HL-60 (cell line): ENCODE measurements at regions not wholly inside any gene's neighbourhood (a gene's known extent, or its start where the extent isn't known, plus 50 kb on each side); places are given as distances from the start of the nearest gene placed in this dataset.

Experiments
- DNase-seq, 2 experiments: peaks; one replicate each; pipeline ENCODE4 v3.0.0-alpha.2; 2010 to 2020; ENCODE audit warnings: low read depth in 1 of 2, low spot score in 1 of 2
- H3K27ac ChIP-seq: fragments of 250-450 bp; sonication (Bioruptor Pico); replicated peaks from 2 replicates; pipeline ENCODE4 v1.5.1; 2020; ENCODE audit warnings: mild to moderate bottlenecking, moderate library complexity
- H3K27me3 ChIP-seq: fragments of 250-450 bp; sonication (Bioruptor Pico); 2 replicates; pipeline ENCODE4 v1.5.1; 2021; ENCODE audit warnings: mild to moderate bottlenecking, moderate library complexity; ENCODE audit not compliant: insufficient read depth, poor library complexity, severe bottlenecking
- H3K4me3 ChIP-seq: replicated peaks from 2 replicates; pipeline ENCODE4 v1.5.1; 2011; ENCODE audit warnings: mild to moderate bottlenecking, control low read depth, low read length; ENCODE audit not compliant: insufficient read depth
- GABPA ChIP-seq: IDR thresholded peaks from 2 replicates; pipeline ENCODE4 v1.6.1; 2012; ENCODE audit warnings: low read depth
- POLR2AphosphoS5 ChIP-seq: IDR thresholded peaks from 2 replicates; pipeline ENCODE4 v1.6.1; 2012; ENCODE audit warnings: low read depth
- SPI1 ChIP-seq: IDR thresholded peaks from 2 replicates; pipeline ENCODE4 v1.6.1; 2012; ENCODE audit warnings: low read depth, mild to moderate bottlenecking, borderline replicate concordance
- TF ChIP-seq, protein P1 (sequence below): IDR thresholded peaks from 2 replicates; pipeline ENCODE4 v1.6.1; 2012; ENCODE audit warnings: low read depth; ENCODE audit not compliant: insufficient replicate concordance
- TF ChIP-seq, protein P2 (sequence below): IDR thresholded peaks from one replicate; pipeline ENCODE4 v1.5.1; 2011; ENCODE audit warnings: low read length, control low read depth, inconsistent platforms; ENCODE audit not compliant: insufficient read depth

DNA sequence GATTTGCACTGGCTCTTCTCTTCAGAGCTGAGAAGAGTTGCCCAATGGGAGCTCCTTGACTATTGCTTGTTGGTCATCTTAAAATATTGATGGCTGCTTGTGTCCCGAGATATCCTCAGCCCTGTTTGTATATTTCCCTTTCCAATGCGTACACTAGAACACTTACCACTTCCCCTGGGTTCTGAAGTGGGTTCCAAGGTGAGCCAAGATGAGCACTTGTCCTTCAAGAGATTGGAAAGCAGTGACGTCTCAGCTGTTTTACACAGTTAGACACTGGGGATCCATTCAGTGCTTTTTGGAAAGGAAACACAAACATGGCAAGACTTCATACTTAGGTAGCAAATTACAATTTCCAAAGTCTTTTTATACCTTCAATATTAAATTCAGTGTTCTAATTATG is 716.4 kb upstream of the CITED2 start:
- no peaks in the 10 kb centered on the region for H3K27me3 ChIP-seq
- TF ChIP-seq, protein P1, sequence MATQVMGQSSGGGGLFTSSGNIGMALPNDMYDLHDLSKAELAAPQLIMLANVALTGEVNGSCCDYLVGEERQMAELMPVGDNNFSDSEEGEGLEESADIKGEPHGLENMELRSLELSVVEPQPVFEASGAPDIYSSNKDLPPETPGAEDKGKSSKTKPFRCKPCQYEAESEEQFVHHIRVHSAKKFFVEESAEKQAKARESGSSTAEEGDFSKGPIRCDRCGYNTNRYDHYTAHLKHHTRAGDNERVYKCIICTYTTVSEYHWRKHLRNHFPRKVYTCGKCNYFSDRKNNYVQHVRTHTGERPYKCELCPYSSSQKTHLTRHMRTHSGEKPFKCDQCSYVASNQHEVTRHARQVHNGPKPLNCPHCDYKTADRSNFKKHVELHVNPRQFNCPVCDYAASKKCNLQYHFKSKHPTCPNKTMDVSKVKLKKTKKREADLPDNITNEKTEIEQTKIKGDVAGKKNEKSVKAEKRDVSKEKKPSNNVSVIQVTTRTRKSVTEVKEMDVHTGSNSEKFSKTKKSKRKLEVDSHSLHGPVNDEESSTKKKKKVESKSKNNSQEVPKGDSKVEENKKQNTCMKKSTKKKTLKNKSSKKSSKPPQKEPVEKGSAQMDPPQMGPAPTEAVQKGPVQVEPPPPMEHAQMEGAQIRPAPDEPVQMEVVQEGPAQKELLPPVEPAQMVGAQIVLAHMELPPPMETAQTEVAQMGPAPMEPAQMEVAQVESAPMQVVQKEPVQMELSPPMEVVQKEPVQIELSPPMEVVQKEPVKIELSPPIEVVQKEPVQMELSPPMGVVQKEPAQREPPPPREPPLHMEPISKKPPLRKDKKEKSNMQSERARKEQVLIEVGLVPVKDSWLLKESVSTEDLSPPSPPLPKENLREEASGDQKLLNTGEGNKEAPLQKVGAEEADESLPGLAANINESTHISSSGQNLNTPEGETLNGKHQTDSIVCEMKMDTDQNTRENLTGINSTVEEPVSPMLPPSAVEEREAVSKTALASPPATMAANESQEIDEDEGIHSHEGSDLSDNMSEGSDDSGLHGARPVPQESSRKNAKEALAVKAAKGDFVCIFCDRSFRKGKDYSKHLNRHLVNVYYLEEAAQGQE, result no peak
- TF ChIP-seq SPI1 (no peak), GABPA (no peak), POLR2AphosphoS5 (no peak)
- TF ChIP-seq, protein P2, sequence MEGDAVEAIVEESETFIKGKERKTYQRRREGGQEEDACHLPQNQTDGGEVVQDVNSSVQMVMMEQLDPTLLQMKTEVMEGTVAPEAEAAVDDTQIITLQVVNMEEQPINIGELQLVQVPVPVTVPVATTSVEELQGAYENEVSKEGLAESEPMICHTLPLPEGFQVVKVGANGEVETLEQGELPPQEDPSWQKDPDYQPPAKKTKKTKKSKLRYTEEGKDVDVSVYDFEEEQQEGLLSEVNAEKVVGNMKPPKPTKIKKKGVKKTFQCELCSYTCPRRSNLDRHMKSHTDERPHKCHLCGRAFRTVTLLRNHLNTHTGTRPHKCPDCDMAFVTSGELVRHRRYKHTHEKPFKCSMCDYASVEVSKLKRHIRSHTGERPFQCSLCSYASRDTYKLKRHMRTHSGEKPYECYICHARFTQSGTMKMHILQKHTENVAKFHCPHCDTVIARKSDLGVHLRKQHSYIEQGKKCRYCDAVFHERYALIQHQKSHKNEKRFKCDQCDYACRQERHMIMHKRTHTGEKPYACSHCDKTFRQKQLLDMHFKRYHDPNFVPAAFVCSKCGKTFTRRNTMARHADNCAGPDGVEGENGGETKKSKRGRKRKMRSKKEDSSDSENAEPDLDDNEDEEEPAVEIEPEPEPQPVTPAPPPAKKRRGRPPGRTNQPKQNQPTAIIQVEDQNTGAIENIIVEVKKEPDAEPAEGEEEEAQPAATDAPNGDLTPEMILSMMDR, result no peak

GRCh38 chr6:140083375-140083774 is 708.9 kb upstream of the CITED2 start:
- H3K27ac ChIP-seq, result no peak overlapping the region
- no peaks in the 10 kb centered on the region for H3K27me3 ChIP-seq
- no peak for DNase-seq
- TF ChIP-seq GABPA (no peak), POLR2AphosphoS5 (no peak), SPI1 (no peak)
- TF ChIP-seq, protein P2, result no peak
- TF ChIP-seq, protein P1, result no peak
- no peak overlapping the region for H3K4me3 ChIP-seq

More for the DNA sequence above, 716.4 kb upstream of the CITED2 start:
- DNase-seq, result no peak
- H3K4me3 ChIP-seq, result no peak overlapping the region
- no peak overlapping the region for H3K27ac ChIP-seq

GRCh38 chr6:140082867-140083297 is 708.4 kb upstream of the CITED2 start:
- Histone ChIP-seq H3K27me3 (no peaks in the 10 kb centered on the region), H3K27ac (no peak overlapping the region), H3K4me3 (no peak overlapping the region)
- DNase-seq, result no peak
- no peak for TF ChIP-seq GABPA

DNA sequence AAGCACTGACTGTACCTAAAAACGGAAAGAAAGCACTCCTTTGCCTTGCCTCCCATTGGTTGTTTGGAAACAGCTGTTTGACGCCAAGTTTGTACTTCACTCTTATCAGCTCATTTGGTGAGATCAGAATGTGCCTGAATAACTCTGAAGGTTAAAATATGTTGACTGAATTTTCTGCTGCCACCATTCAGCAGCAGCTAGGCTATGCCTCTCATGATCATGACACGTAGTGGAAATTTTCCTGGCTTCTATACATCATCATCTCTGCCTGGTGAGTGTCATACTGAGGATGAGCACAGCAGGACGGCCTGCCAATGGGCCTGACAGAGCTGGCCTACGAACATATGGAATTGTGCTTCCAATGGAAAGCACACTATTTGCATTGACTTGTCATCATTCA is 704.9 kb upstream of the CITED2 start:
- TF ChIP-seq GABPA, result no peak
- TF ChIP-seq SPI1, result no peak
- no peak for TF ChIP-seq POLR2AphosphoS5
- TF ChIP-seq, protein P1, result no peak
- TF ChIP-seq, protein P2, result no peak
- no peaks in the 10 kb centered on the region for H3K27me3 ChIP-seq
- H3K4me3 ChIP-seq, result no peak overlapping the region
- no peak overlapping the region for H3K27ac ChIP-seq
- no peak for DNase-seq
